H9 (cell line): ENCODE measurements at regions not wholly inside any gene's neighbourhood (a gene's known extent, or its start where the extent isn't known, plus 50 kb on each side); places are given as distances from the start of the nearest gene placed in this dataset.

Experiments used
- DNase-seq: peaks from one replicate; pipeline ENCODE4 v3.0.0-alpha.2; 2017
- H2AFZ ChIP-seq: one replicate; pipeline ENCODE4 v1.6.1; 2013; ENCODE audit warnings: mild to moderate bottlenecking, low read length, control low read depth, moderate library complexity
- H2AK5ac ChIP-seq: 2 replicates; pipeline ENCODE4 v1.6.1; 2013; ENCODE audit warnings: low read length, control low read depth, mixed read lengths; ENCODE audit not compliant: insufficient read length
- H2BK120ac ChIP-seq: one replicate; pipeline ENCODE4 v1.6.1; 2013; ENCODE audit warnings: low read depth, mild to moderate bottlenecking, low read length, control low read depth, inconsistent platforms; ENCODE audit not compliant: poor library complexity, severe bottlenecking
- H2BK12ac ChIP-seq: 2 replicates; pipeline ENCODE4 v1.6.1; 2013; ENCODE audit warnings: low read length, control low read depth, mixed read lengths, low read depth; ENCODE audit not compliant: insufficient read length
- H2BK15ac ChIP-seq: 2 replicates; pipeline ENCODE4 v1.6.1; 2013; ENCODE audit warnings: low read depth, low read length, control low read depth
- H2BK20ac ChIP-seq: one replicate; pipeline ENCODE4 v1.6.1; 2013; ENCODE audit warnings: low read depth, mild to moderate bottlenecking, low read length, control low read depth, inconsistent platforms; ENCODE audit not compliant: poor library complexity, severe bottlenecking
- H2BK5ac ChIP-seq: 2 replicates; pipeline ENCODE4 v1.6.1; 2013; ENCODE audit warnings: low read length, control low read depth, mixed read lengths; ENCODE audit not compliant: insufficient read length
- H3K14ac ChIP-seq: 2 replicates; pipeline ENCODE4 v1.6.1; 2013; ENCODE audit warnings: low read length, control low read depth; ENCODE audit not compliant: insufficient read depth
- H3K18ac ChIP-seq: 2 replicates; pipeline ENCODE4 v1.6.1; 2013; ENCODE audit warnings: low read depth, mild to moderate bottlenecking, mixed read lengths, low read length, control low read depth; ENCODE audit not compliant: insufficient read length
- H3K23ac ChIP-seq: 2 replicates; pipeline ENCODE4 v1.6.1; 2013; ENCODE audit warnings: low read length, control low read depth, mixed read lengths, low read depth; ENCODE audit not compliant: insufficient read length
- H3K23me2 ChIP-seq: 2 replicates; pipeline ENCODE4 v1.6.1; 2013; ENCODE audit warnings: low read depth, mild to moderate bottlenecking, mixed read lengths, low read length, control low read depth; ENCODE audit not compliant: insufficient read length, poor library complexity, severe bottlenecking
- H3K27ac ChIP-seq: 2 replicates; pipeline ENCODE4 v1.5.1; 2013; ENCODE audit warnings: low read length, control low read depth, mixed read lengths, low read depth; ENCODE audit not compliant: insufficient read length
- H3K27me3 ChIP-seq: 2 replicates; pipeline ENCODE4 v1.6.1; 2013; ENCODE audit warnings: low read length, control low read depth, inconsistent platforms; ENCODE audit not compliant: insufficient read depth
- H3K4ac ChIP-seq: 2 replicates; pipeline ENCODE4 v1.6.1; 2013; ENCODE audit warnings: low read depth, mild to moderate bottlenecking, control low read depth, inconsistent platforms, low read length, moderate library complexity
- H3K4me1 ChIP-seq: 2 replicates; pipeline ENCODE4 v1.6.1; 2013; ENCODE audit warnings: low read length, control low read depth, inconsistent platforms; ENCODE audit not compliant: insufficient read depth
- H3K4me2 ChIP-seq: 2 replicates; pipeline ENCODE4 v1.6.1; 2013; ENCODE audit warnings: low read length, control low read depth, mixed read lengths; ENCODE audit not compliant: insufficient read length, insufficient read depth
- H3K56ac ChIP-seq: 2 replicates; pipeline ENCODE4 v1.6.1; 2013; ENCODE audit warnings: low read depth, mild to moderate bottlenecking, mixed read lengths, low read length, control low read depth; ENCODE audit not compliant: insufficient read length
- H3K79me1 ChIP-seq: 2 replicates; pipeline ENCODE4 v1.6.1; 2013; ENCODE audit warnings: low read depth, mild to moderate bottlenecking, moderate library complexity, low read length, control low read depth, inconsistent platforms; ENCODE audit not compliant: insufficient read depth, poor library complexity, severe bottlenecking
- H3K79me2 ChIP-seq: 2 replicates; pipeline ENCODE4 v1.6.1; 2013; ENCODE audit warnings: low read length, control low read depth, inconsistent platforms; ENCODE audit not compliant: insufficient read depth
- H3K9ac ChIP-seq: 2 replicates; pipeline ENCODE4 v1.6.1; 2013; ENCODE audit warnings: low read length, control low read depth, mixed read lengths; ENCODE audit not compliant: insufficient read length; ENCODE audit errors: extremely low read depth
- H3K9me3 ChIP-seq: one replicate; pipeline ENCODE4 v1.6.1; 2013; ENCODE audit warnings: low read depth, low read length, inconsistent platforms; ENCODE audit not compliant: control insufficient read depth
- H3T11ph ChIP-seq: one replicate; pipeline ENCODE4 v1.6.1; 2013; ENCODE audit warnings: mild to moderate bottlenecking, low read length, control low read depth, inconsistent platforms
- H4K20me1 ChIP-seq: one replicate; pipeline ENCODE4 v1.6.1; 2013; ENCODE audit not compliant: control insufficient read depth, insufficient read length, insufficient read depth
- H4K5ac ChIP-seq: 2 replicates; pipeline ENCODE4 v1.6.1; 2013; ENCODE audit warnings: low read depth, mild to moderate bottlenecking, mixed read lengths, low read length, control low read depth; ENCODE audit not compliant: insufficient read length
- H4K8ac ChIP-seq: replicated peaks from 2 replicates; pipeline ENCODE4 v1.6.1; 2013; ENCODE audit warnings: low read length, control low read depth, mixed read lengths, low read depth; ENCODE audit not compliant: insufficient read length
- H4K91ac ChIP-seq: 2 replicates; pipeline ENCODE4 v1.6.1; 2013; ENCODE audit warnings: low read depth, mild to moderate bottlenecking, moderate library complexity, mixed read lengths, low read length, control low read depth; ENCODE audit not compliant: insufficient read length
- H3K27ac Mint-ChIP-seq, 3 experiments: 2 replicates in 2 of 3; 3 replicates in 1 of 3; pipeline ENCODE4 v1.8.0; 2020 to 2021; ENCODE audit warnings: mixed read lengths in 3 of 3, mild to moderate bottlenecking in 1 of 3, moderate library complexity in 1 of 3
- H3K27me3 Mint-ChIP-seq: 2 replicates; pipeline ENCODE4 v1.8.0; 2021; ENCODE audit warnings: low read depth, mild to moderate bottlenecking, moderate library complexity, mixed read lengths
- H3K36me3 Mint-ChIP-seq, 3 experiments: 2 replicates in 2 of 3; 3 replicates in 1 of 3; pipeline ENCODE4 v1.8.0; 2020 to 2021; ENCODE audit warnings: low read depth in 3 of 3, mixed read lengths in 3 of 3; ENCODE audit not compliant: insufficient read depth in 1 of 3
- H3K4me1 Mint-ChIP-seq, 2 experiments: 2 replicates each; pipeline ENCODE4 v1.8.0; 2020; ENCODE audit warnings: mixed read lengths in 2 of 2
- H3K4me3 Mint-ChIP-seq, 2 experiments: 2 replicates in 1 of 2; 3 replicates in 1 of 2; pipeline ENCODE4 v1.8.0; 2020 to 2021; ENCODE audit warnings: mild to moderate bottlenecking in 2 of 2, mixed read lengths in 2 of 2, moderate library complexity in 1 of 2
- H3K9me3 Mint-ChIP-seq, 2 experiments: 2 replicates in 1 of 2; 3 replicates in 1 of 2; pipeline ENCODE4 v1.8.0; 2020; ENCODE audit warnings: mild to moderate bottlenecking in 2 of 2, mixed read lengths in 2 of 2, moderate library complexity in 1 of 2
- WGBS: extraction: QIAGEN DNeasy Blood & Tissue Kit; methylation state at CpG from one replicate; pipeline ENCODE4 v1.1.7; 2013; ENCODE audit warnings: missing lambda C conversion rate, low lambda C conversion rate, mixed read lengths; ENCODE audit not compliant: insufficient read length; ENCODE audit errors: extremely low coverage; 5-methylcytosine and 5-hydroxymethylcytosine counted together
- TF ChIP-seq, protein P1 (sequence below): fragments of 200-600 bp; sonication (generic); conservative IDR thresholded peaks from 3 replicates; pipeline ENCODE4 v1.8.0; 2021; ENCODE audit warnings: antibody characterized with exemption, mild to moderate bottlenecking

DNA sequence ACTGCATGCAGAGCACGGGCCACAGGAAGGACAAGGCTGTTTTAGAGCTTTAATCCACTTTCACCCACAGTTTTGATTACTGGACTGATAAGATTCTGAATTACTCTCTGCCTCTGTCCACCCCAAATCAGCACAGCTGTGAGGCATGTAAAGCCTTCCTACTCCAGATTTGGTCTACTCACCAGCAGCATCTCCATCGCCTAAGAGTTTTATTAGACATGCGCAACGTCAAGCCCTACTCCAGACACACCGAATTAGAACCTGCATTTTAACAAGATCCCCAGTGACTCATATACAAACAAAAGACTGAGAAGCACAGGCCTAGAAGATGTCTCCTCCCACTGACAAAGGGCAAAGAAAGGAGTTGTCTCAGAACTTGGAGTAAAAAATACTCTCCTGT is 221.2 kb downstream of the TUSC7 start:
- H4K20me1 ChIP-seq: no peaks in the 10 kb centered on the region
- H3K14ac ChIP-seq: no peak overlapping the region
- H3K4me2 ChIP-seq: no peak overlapping the region
- no peak overlapping the region for H4K5ac ChIP-seq
- H4K8ac ChIP-seq: no peak overlapping the region
- H2AFZ ChIP-seq: no peak overlapping the region
- no peak overlapping the region for H3K9ac ChIP-seq
- no peaks in the 10 kb centered on the region for H3K23me2 ChIP-seq
- H3T11ph ChIP-seq: no peak overlapping the region
- H3K23ac ChIP-seq: no peak overlapping the region
- no peak overlapping the region for H3K4me3 Mint-ChIP-seq
- no CpG with 5 or more reads among the region's 5 CpGs for WGBS
- no peak overlapping the region for H3K56ac ChIP-seq
- H3K27me3 Mint-ChIP-seq: no peaks in the 10 kb centered on the region
- H2BK15ac ChIP-seq: no peak overlapping the region
- H4K91ac ChIP-seq: no peak overlapping the region
- H3K27ac Mint-ChIP-seq: no peak overlapping the region
- no peaks in the 10 kb centered on the region for H3K79me1 ChIP-seq
- H3K79me2 ChIP-seq: no peaks in the 10 kb centered on the region
- H3K36me3 Mint-ChIP-seq: peaks cover 0 to 8% (median 2%) of the 10 kb centered on the region in 3 experiments; a peak in 3 of 7 replicates
- TF ChIP-seq, protein P1, sequence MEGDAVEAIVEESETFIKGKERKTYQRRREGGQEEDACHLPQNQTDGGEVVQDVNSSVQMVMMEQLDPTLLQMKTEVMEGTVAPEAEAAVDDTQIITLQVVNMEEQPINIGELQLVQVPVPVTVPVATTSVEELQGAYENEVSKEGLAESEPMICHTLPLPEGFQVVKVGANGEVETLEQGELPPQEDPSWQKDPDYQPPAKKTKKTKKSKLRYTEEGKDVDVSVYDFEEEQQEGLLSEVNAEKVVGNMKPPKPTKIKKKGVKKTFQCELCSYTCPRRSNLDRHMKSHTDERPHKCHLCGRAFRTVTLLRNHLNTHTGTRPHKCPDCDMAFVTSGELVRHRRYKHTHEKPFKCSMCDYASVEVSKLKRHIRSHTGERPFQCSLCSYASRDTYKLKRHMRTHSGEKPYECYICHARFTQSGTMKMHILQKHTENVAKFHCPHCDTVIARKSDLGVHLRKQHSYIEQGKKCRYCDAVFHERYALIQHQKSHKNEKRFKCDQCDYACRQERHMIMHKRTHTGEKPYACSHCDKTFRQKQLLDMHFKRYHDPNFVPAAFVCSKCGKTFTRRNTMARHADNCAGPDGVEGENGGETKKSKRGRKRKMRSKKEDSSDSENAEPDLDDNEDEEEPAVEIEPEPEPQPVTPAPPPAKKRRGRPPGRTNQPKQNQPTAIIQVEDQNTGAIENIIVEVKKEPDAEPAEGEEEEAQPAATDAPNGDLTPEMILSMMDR: no peak
- DNase-seq: no peak
- no peak overlapping the region for H3K27ac ChIP-seq
- no peaks in the 10 kb centered on the region for H3K9me3 ChIP-seq
- no peak overlapping the region for H2BK5ac ChIP-seq
- H2BK12ac ChIP-seq: no peak overlapping the region
- no peak overlapping the region for H3K18ac ChIP-seq
- no peak overlapping the region for H3K4ac ChIP-seq
- H3K4me1 Mint-ChIP-seq: peaks cover 0 to 7% of the 10 kb centered on the region in 2 experiments; a peak in 1 of 4 replicates
- H3K4me1 ChIP-seq: no peaks in the 10 kb centered on the region; the same call in 1 of the 2 replicates
- no peak overlapping the region for H2AK5ac ChIP-seq
- peaks cover 5 to 8% of the 10 kb centered on the region in 2 experiments; a peak in 3 of 5 replicates for H3K9me3 Mint-ChIP-seq
- no peaks in the 10 kb centered on the region for H3K27me3 ChIP-seq
- H2BK20ac ChIP-seq: no peak overlapping the region
- H2BK120ac ChIP-seq: no peak overlapping the region
